Endodermal cell (in vitro differentiated cells): ENCODE measurements at regions not wholly inside any gene's neighbourhood (a gene's known extent, or its start where the extent isn't known, plus 50 kb on each side); places are given as distances from the start of the nearest gene placed in this dataset.

Source experiments
- DNase-seq: peaks from one replicate; pipeline ENCODE4 v3.0.0-alpha.2; 2017
- H3K27ac ChIP-seq: 2 replicates; pipeline ENCODE4 v1.5.1; 2013; ENCODE audit warnings: mild to moderate bottlenecking, low read depth, low read length, moderate library complexity
- H3K27me3 ChIP-seq: 2 replicates; pipeline ENCODE4 v1.6.1; 2013; ENCODE audit warnings: mild to moderate bottlenecking, low read length, moderate library complexity; ENCODE audit not compliant: insufficient read depth, control insufficient read depth, poor library complexity, severe bottlenecking
- H3K36me3 ChIP-seq: 2 replicates; pipeline ENCODE4 v1.7.0; 2013; ENCODE audit warnings: mild to moderate bottlenecking, low read length, moderate library complexity; ENCODE audit not compliant: control insufficient read depth, insufficient read depth
- H3K4me1 ChIP-seq: one replicate; pipeline ENCODE4 v1.7.0; 2013; ENCODE audit warnings: low read length; ENCODE audit not compliant: control insufficient read depth, insufficient read depth
- H3K4me3 ChIP-seq: 2 replicates; pipeline ENCODE4 v1.5.1; 2013; ENCODE audit warnings: mild to moderate bottlenecking, low read length, moderate library complexity
- H3K9ac ChIP-seq: 2 replicates; pipeline ENCODE4 v1.6.1; 2013; ENCODE audit warnings: mild to moderate bottlenecking, low read length, moderate library complexity; ENCODE audit not compliant: poor library complexity, severe bottlenecking; ENCODE audit errors: extremely low read depth
- H3K9me3 ChIP-seq: 2 replicates; pipeline ENCODE4 v1.6.1; 2013; ENCODE audit warnings: mild to moderate bottlenecking, low read length, moderate library complexity; ENCODE audit not compliant: control insufficient read depth
- H3K27ac Mint-ChIP-seq: 2 replicates; pipeline ENCODE4 v1.8.0; 2020; ENCODE audit warnings: mixed read lengths
- H3K27me3 Mint-ChIP-seq: 2 replicates; pipeline ENCODE4 v1.8.0; 2021; ENCODE audit warnings: mild to moderate bottlenecking, mixed read lengths; ENCODE audit not compliant: insufficient read depth
- H3K36me3 Mint-ChIP-seq: 2 replicates; pipeline ENCODE4 v1.8.0; 2020; ENCODE audit warnings: low read depth, mixed read lengths
- H3K4me1 Mint-ChIP-seq: 2 replicates; pipeline ENCODE4 v1.8.0; 2020; ENCODE audit warnings: mixed read lengths
- H3K4me3 Mint-ChIP-seq: 2 replicates; pipeline ENCODE4 v1.8.0; 2020; ENCODE audit warnings: mild to moderate bottlenecking, moderate library complexity, mixed read lengths
- H3K9me3 Mint-ChIP-seq: 2 replicates; pipeline ENCODE4 v1.8.0; 2020; ENCODE audit warnings: mild to moderate bottlenecking, mixed read lengths
- WGBS, 2 experiments: methylation state at CpG; one replicate each; pipeline versions ENCODE4 v1.1.5 to v1.1.7; 2013; ENCODE audit warnings: missing lambda C conversion rate in 2 of 2, mixed read lengths in 1 of 2; ENCODE audit not compliant: insufficient coverage in 1 of 2, insufficient read length in 1 of 2; 5-methylcytosine and 5-hydroxymethylcytosine counted together
- TF ChIP-seq, protein P1 (sequence below): fragments of 200-600 bp; sonication (generic); conservative IDR thresholded peaks from 2 replicates; pipeline ENCODE4 v1.5.0; 2021; ENCODE audit warnings: antibody characterized with exemption, mild to moderate bottlenecking

DNA sequence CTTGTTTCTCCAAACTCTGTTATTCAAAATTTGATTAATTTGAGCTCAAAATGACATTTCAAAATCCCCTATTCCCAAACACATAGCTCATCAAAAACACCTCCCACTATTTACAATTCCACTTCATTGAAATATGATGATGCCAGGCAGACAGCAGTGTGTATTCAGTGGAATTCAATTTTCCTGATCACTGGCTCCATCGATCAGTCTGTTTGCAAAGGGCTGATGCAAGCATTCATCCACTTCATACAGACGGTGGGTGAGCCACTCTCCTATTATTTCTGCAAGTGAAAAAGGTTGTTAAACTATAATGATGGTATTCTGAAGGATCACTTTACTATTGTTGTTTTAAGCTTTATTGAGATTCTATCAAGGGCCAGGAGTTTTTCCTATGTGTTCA lies 90.7 kb downstream of the RTP4 start:
- no peak for DNase-seq
- no peaks in the 10 kb centered on the region for H3K36me3 Mint-ChIP-seq
- H3K27ac Mint-ChIP-seq = no peak overlapping the region
- no peak overlapping the region for H3K4me3 Mint-ChIP-seq
- TF ChIP-seq, protein P1, sequence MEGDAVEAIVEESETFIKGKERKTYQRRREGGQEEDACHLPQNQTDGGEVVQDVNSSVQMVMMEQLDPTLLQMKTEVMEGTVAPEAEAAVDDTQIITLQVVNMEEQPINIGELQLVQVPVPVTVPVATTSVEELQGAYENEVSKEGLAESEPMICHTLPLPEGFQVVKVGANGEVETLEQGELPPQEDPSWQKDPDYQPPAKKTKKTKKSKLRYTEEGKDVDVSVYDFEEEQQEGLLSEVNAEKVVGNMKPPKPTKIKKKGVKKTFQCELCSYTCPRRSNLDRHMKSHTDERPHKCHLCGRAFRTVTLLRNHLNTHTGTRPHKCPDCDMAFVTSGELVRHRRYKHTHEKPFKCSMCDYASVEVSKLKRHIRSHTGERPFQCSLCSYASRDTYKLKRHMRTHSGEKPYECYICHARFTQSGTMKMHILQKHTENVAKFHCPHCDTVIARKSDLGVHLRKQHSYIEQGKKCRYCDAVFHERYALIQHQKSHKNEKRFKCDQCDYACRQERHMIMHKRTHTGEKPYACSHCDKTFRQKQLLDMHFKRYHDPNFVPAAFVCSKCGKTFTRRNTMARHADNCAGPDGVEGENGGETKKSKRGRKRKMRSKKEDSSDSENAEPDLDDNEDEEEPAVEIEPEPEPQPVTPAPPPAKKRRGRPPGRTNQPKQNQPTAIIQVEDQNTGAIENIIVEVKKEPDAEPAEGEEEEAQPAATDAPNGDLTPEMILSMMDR = no peak
- H3K4me1 ChIP-seq = no peaks in the 10 kb centered on the region
- no peaks in the 10 kb centered on the region for H3K36me3 ChIP-seq
- no peaks in the 10 kb centered on the region for H3K27me3 ChIP-seq
- H3K4me1 Mint-ChIP-seq = peaks cover 31% of the 10 kb centered on the region
- H3K4me3 ChIP-seq = no peak overlapping the region
- no peak overlapping the region for H3K9ac ChIP-seq
- H3K9me3 ChIP-seq = no peaks in the 10 kb centered on the region
- H3K27me3 Mint-ChIP-seq = no peaks in the 10 kb centered on the region
- H3K9me3 Mint-ChIP-seq = no peaks in the 10 kb centered on the region
- H3K27ac ChIP-seq = no peak overlapping the region
- 86% methylated on average over 2 of the region's 2 CpGs; no CpG with 5 or more reads in 1 of the 2 experiments for WGBS, 2 experiments

DNA sequence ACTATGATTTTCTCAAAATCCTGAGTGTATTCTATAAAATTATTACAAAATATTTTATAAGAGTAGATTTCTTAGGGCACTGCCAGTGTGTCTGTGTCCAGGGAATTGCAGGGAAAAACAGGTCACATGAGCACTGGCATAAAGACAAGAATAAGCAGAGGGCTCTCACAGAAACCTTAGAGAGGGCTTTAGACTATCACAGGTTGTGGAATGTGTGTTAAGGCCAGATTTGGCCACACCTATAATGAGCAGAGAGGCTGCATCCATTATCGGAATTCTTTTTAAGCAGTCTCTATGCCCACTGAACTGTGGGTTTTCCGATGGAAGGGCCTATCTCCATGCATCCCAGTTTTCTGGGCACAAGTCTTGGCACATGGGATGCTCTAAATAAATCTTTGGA lies 90.2 kb downstream of the RTP4 start:
- Mint-ChIP-seq H3K9me3 (no peaks in the 10 kb centered on the region), H3K36me3 (no peaks in the 10 kb centered on the region), H3K4me3 (no peak overlapping the region), H3K27me3 (no peaks in the 10 kb centered on the region), H3K27ac (no peak overlapping the region), H3K4me1 (peaks cover 32% of the 10 kb centered on the region)
- no peaks in the 10 kb centered on the region for H3K4me1 ChIP-seq
- peaks cover 2% of the 10 kb centered on the region for H3K9me3 ChIP-seq
- DNase-seq = no peak
- H3K4me3 ChIP-seq = no peak overlapping the region
- TF ChIP-seq, protein P1 = no peak
- 97% methylated on average over 2 of the region's 2 CpGs; no CpG with 5 or more reads in 1 of the 2 experiments for WGBS, 2 experiments
- H3K27me3 ChIP-seq = no peaks in the 10 kb centered on the region
- no peak overlapping the region for H3K9ac ChIP-seq
- H3K27ac ChIP-seq = no peak overlapping the region
- no peaks in the 10 kb centered on the region for H3K36me3 ChIP-seq

DNA sequence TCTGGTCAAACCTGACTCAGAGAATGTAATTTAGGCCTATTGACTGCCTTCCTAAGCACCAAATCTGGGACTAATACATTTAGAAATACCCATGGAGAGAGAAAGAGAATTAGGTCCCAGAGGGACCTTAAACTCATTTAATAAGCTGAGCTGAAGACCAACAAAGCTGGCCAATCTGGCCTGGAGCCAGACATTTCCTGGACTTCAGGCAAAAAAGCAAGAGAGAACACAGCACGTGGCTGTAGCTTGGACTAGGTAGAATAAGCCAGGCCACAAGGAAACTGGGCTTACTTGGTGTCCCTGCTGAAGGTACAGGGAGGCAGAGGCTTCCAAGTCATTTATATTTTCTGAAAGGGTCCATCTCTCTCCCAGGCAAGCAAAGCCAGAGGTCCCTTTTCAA lies 88.1 kb downstream of the RTP4 start:
- Histone ChIP-seq H3K36me3 (no peaks in the 10 kb centered on the region), H3K4me3 (no peak overlapping the region), H3K27me3 (no peaks in the 10 kb centered on the region), H3K4me1 (no peaks in the 10 kb centered on the region), H3K9me3 (peaks cover 21% of the 10 kb centered on the region), H3K27ac (no peak overlapping the region), H3K9ac (no peak overlapping the region)
- peaks cover 6% of the 10 kb centered on the region for H3K36me3 Mint-ChIP-seq
- 67 to 88% methylated on average over 1 of the region's 1 CpG for WGBS, 2 experiments
- TF ChIP-seq, protein P1 = no peak
- H3K4me3 Mint-ChIP-seq = no peak overlapping the region
- peaks cover 30% of the 10 kb centered on the region for H3K4me1 Mint-ChIP-seq
- DNase-seq = peak; percentile 19
- H3K27me3 Mint-ChIP-seq = no peaks in the 10 kb centered on the region
- peaks cover 11% of the 10 kb centered on the region for H3K9me3 Mint-ChIP-seq
- peak overlapping the region; percentile 26 for H3K27ac Mint-ChIP-seq
